Right cardiac atrium (tissue), 5 donors: ENCODE measurements at regions not wholly inside any gene's neighbourhood (a gene's known extent, or its start where the extent isn't known, plus 50 kb on each side); places are given as distances from the start of the nearest gene placed in this dataset.

Experiments used
- ATAC-seq, 2 donors: fragments of 200-7000 bp; cut with Tn5 transposase; one replicate each; pipeline versions ENCODE4 v1.8.0 to v1.9.1; 2020; ENCODE audit warnings: moderate library complexity in 2 of 2, mild to moderate bottlenecking in 1 of 2
- DNase-seq, 3 donors: peaks; one replicate each; pipeline ENCODE4 v3.0.0-alpha.2; 2020
- H3K27ac ChIP-seq: one replicate; pipeline ENCODE4 v1.5.1; 2013; ENCODE audit warnings: mild to moderate bottlenecking, low read length, control low read depth, moderate library complexity
- H3K27me3 ChIP-seq: one replicate; pipeline ENCODE4 v1.6.1; 2013; ENCODE audit not compliant: control insufficient read depth, insufficient read depth
- H3K4me1 ChIP-seq: one replicate; pipeline ENCODE4 v1.6.1; 2013; ENCODE audit warnings: low read length; ENCODE audit not compliant: control insufficient read depth, insufficient read depth
- H3K4me3 ChIP-seq: one replicate; pipeline ENCODE4 v1.5.1; 2013; ENCODE audit warnings: low read length, control low read depth
- H3K9me3 ChIP-seq: one replicate; pipeline ENCODE4 v1.6.1; 2013; ENCODE audit warnings: low read length; ENCODE audit not compliant: control insufficient read depth
- WGBS: extraction: QIAGEN DNeasy Blood & Tissue Kit; methylation state at CpG from one replicate; pipeline ENCODE4 v1.1.7; 2013; 5-methylcytosine and 5-hydroxymethylcytosine counted together
- intact Hi-C, 4 donors: fragments of 100-400 bp; cut with DNase I; formaldehyde crosslinking; loops; one replicate each; pipeline versions ENCODE4 v1.11.0 to v1.14.0; 2022 to 2023
- donor health status: healthy with polysubstance abuse.
- donor health status: DM: no; HTN: yes; CAD: no.
- donor health status: DM: no; HTN: no; CAD: no.
- donor health status: DM: no; HTN: yes; CAD: no; lungs with severe emphysema.
- donor health status: DM: yes; HTN: yes; CAD: no.

DNA sequence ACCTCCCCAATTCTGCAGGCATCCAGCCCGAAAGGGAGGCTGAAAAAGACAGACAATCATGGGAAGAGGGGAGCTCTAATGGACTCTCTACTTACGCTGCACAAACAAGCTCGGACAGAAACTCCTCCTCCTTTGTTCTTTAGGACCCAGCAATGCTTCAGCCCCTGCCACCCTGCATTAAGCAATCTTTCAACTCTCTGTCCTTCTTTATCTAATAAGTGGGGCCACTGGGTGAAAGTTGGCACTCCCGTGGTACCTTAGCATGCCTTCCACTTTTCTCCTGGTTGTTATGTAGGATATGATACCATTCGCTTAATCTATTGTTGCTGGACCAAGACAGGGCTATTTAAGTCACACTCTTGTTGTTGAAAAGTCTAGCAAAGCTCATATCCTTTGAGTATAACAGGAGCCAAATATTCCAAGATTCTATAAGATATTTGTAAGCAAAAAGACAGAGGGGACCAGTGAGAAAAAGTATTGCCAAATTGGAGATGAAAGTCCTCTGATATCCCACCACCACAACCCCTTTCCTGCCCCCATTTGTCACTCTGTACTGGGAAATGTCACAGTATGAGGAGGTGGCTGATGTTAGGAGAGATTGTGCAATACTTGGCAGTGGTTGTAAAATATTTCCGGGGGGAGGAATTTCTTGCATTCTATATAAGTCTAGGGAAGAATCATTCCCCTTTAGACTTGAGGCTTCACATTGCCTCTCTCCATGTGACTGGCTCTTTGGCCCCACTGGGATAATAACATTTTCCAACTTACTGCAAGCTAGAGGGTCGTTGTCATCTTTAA lies 137.3 kb upstream of the GJB5 start:
- H3K4me3 ChIP-seq, result no peak overlapping the region
- H3K4me1 ChIP-seq, result no peaks in the 10 kb centered on the region
- no peak for ATAC-seq
- H3K9me3 ChIP-seq, result no peaks in the 10 kb centered on the region
- intact Hi-C loops, result no loop called here
- 60% methylated on average over 7 of the region's 7 CpGs for WGBS
- no peaks in the 10 kb centered on the region for H3K27me3 ChIP-seq
- no peak for DNase-seq
- H3K27ac ChIP-seq, result no peak overlapping the region

GRCh38 chr1:34618381-34618780 lies 136.5 kb upstream of the GJB5 start:
- 73% methylated on average over 3 of the region's 3 CpGs for WGBS
- DNase-seq (no peak), ATAC-seq (no peak)
- intact Hi-C loops, result no loop called here
- Histone ChIP-seq H3K4me3 (no peak overlapping the region), H3K4me1 (no peaks in the 10 kb centered on the region), H3K27ac (no peak overlapping the region), H3K9me3 (no peaks in the 10 kb centered on the region), H3K27me3 (no peaks in the 10 kb centered on the region)

DNA sequence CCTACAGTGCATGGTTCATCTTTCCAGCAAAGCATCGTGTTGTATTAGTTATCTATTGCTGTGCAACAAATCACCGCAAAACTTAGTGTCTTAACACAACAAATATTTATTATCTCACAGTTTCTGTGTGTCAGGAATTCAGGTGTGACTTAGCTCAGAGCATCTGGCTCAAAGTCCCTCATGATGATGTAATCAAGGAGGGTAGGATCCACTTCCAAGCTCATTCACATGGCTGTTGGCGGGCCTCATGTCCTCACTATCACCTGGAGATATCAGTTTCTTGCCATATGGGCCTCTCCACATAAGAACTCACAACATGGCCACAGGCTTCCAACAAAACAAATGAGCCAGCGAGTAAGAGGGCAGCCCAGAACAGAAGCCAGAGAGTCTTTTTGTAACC lies 135.6 kb upstream of the GJB5 start:
- Histone ChIP-seq H3K9me3 (no peaks in the 10 kb centered on the region), H3K4me3 (no peak overlapping the region), H3K27ac (no peak overlapping the region), H3K4me1 (no peaks in the 10 kb centered on the region), H3K27me3 (no peaks in the 10 kb centered on the region)
- 72% methylated on average over 4 of the region's 4 CpGs for WGBS
- no peak for ATAC-seq
- intact Hi-C loops, result no loop called here
- DNase-seq, result no peak

DNA sequence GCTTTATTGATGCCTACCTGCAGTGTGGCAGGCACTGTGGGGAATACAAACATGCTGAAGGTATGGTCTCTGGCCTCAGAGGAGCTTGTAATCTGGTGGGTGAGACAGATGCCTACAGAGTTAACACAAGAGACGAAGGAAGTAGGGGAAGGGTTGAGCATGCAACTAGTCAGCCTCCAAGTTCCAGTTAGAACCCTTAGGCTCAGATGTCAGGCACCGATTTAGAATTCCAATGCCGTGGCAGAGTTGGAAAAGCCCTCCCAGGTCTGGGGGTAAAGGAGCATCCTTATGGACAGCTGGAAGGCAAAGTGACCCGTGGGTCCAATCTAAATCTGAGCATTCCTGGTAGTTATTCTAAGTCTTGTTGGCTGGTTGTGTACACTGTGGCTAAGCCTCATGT lies 132.9 kb upstream of the GJB5 start:
- H3K4me1 ChIP-seq, result no peaks in the 10 kb centered on the region
- ATAC-seq, result no peak
- WGBS, result 74% methylated on average over 4 of the region's 4 CpGs
- no peaks in the 10 kb centered on the region for H3K9me3 ChIP-seq
- DNase-seq, result no peak
- intact Hi-C loops, result no loop called here
- no peak overlapping the region for H3K27ac ChIP-seq
- H3K4me3 ChIP-seq, result no peak overlapping the region
- no peaks in the 10 kb centered on the region for H3K27me3 ChIP-seq

DNA sequence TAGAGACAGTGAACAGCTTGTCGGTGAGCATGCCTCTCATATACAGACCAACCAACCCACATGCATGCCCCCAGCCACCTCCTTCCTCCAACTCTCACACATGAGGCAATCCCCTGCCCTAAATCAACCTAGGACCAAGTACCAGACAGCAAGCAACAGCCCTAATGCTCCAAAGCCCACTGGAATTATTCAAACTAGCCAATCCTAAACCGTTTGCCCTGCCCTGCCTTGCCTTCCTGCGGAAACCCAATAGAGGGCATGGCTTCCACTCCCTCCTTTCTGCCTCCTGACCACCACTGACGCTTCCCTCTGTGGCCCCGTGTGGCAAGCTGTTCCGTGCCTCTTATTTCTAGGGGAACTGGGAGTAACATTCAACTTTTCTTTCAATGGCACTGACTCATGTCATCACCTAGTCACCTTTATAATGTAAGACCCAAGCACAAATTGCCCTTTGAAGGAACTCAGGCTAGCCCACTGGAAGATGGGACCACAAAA lies 129.3 kb upstream of the GJB5 start:
- 67% methylated on average over 6 of the region's 6 CpGs for WGBS
- no peak overlapping the region for H3K4me3 ChIP-seq
- DNase-seq (no peak), ATAC-seq (no peak)
- intact Hi-C loops, result no loop called here
- H3K4me1 ChIP-seq, result no peaks in the 10 kb centered on the region
- H3K9me3 ChIP-seq, result no peaks in the 10 kb centered on the region
- no peaks in the 10 kb centered on the region for H3K27me3 ChIP-seq
- H3K27ac ChIP-seq, result no peak overlapping the region

GRCh38 chr1:34627465-34628240 lies 127.2 kb upstream of the GJB5 start:
- DNase-seq, result no peak
- H3K27me3 ChIP-seq, result no peaks in the 10 kb centered on the region
- no peaks in the 10 kb centered on the region for H3K9me3 ChIP-seq
- intact Hi-C loops, result no loop called here
- WGBS, result 66% methylated on average over 10 of the region's 10 CpGs
- H3K4me1 ChIP-seq, result peaks cover 2% of the 10 kb centered on the region
- no peak overlapping the region for H3K4me3 ChIP-seq
- no peak for ATAC-seq
- H3K27ac ChIP-seq, result no peak overlapping the region

DNA sequence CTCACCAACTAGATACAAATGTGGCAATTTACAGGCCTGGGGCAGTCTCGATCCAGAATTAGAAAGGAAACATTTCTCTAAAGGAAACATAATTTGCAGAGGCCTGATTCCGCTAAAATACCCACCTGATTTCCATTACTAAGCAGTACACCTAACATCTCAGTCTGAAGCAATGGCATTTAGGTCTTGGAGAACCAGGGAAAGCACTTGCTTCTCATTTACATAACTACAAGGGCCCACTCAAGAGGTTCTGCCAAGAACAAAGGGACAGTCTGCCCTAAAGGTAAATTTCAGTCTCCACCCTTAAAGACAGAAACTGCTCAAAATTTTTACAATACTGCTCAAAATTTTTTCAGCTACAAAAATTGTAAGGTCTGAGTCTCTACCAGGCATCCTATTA lies 123.7 kb upstream of the GJB5 start:
- WGBS, result 87% methylated on average over 2 of the region's 2 CpGs
- no peak overlapping the region for H3K4me3 ChIP-seq
- H3K4me1 ChIP-seq, result peaks cover 2% of the 10 kb centered on the region
- H3K9me3 ChIP-seq, result no peaks in the 10 kb centered on the region
- no peaks in the 10 kb centered on the region for H3K27me3 ChIP-seq
- ATAC-seq (no peak), DNase-seq (no peak)
- intact Hi-C loops, result no loop called here
- no peak overlapping the region for H3K27ac ChIP-seq

GRCh38 chr1:34639701-34640100 lies 115.1 kb upstream of the GJB5 start:
- intact Hi-C loops, result no loop called here
- DNase-seq (no peak), ATAC-seq (no peak)
- WGBS, result 57% methylated on average over 9 of the region's 9 CpGs
- H3K4me1 ChIP-seq, result no peaks in the 10 kb centered on the region
- H3K9me3 ChIP-seq, result no peaks in the 10 kb centered on the region
- no peak overlapping the region for H3K27ac ChIP-seq
- no peaks in the 10 kb centered on the region for H3K27me3 ChIP-seq
- H3K4me3 ChIP-seq, result no peak overlapping the region

DNA sequence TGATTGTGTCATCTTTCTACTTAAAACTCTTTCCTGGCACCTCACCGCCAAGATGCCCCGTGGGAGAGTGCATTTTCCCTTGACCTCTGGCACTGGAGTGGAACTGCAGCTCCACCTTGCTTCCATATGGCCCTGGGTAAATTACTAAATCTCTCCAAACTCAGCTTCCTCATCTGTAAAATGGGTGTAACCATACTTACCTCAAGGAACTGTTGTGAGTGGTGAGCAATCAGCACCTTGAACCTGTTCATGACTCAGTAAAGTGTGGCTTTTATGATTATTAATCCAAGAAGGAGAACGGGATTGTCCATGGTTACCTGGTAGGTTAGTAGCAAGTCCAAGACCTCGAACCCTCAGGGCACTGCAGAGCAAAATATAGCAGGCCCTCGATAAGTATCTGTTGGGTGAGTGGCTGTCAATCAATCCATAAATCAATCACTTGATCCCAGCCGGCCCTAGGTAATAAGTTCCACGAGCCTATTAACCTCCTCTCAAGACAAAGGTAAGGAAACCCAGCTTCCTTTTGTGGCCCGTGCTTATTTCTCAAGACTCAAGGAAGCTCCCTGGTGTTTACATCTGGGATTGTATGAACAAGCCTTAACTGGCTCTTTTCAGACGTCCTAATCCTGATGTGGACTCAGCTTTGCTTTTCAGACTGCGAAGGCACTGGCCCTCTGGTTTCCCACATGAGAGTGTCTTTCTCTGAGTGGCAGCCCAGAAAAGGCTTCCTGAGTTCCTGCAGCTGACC lies 114.0 kb upstream of the GJB5 start:
- Histone ChIP-seq H3K9me3 (no peaks in the 10 kb centered on the region), H3K4me1 (no peaks in the 10 kb centered on the region), H3K27me3 (no peaks in the 10 kb centered on the region), H3K27ac (no peak overlapping the region), H3K4me3 (no peak overlapping the region)
- no peak for DNase-seq
- no peak for ATAC-seq
- 70% methylated on average over 10 of the region's 10 CpGs for WGBS
- intact Hi-C loops, result no loop called here

GRCh38 chr1:34642679-34643078 lies 112.2 kb upstream of the GJB5 start:
- WGBS, result 51% methylated on average over 1 of the region's 1 CpG
- intact Hi-C loops, result no loop called here
- DNase-seq, result no peak

DNA sequence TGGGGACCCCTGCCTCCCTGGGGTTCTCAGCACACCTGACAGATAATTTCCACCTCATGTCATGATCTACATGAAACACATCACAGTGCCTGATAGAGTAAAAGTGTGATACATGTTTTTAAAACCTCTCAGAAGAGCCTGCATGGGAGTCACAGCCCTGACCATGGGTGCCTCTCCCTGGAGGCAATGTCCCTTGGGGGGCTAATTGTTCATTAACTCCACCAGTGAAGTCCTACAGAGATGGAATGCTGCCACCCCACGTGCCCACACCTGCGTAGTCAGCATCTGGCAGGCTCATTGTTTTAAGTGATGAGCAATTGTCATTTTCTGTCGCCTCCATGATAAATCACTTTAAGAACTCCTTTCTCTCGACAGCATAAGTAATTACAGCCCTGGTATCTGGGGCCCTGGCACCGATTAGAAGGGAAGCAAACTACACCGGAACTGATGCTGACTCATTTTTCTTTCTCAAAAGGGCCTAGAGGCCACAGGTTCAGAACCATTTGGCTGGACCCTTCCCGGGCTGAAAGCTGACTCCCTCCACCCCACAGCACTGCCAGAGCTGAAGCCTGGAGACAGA lies 109.6 kb upstream of the GJB5 start:
- Histone ChIP-seq H3K27ac (no peak overlapping the region), H3K9me3 (no peaks in the 10 kb centered on the region), H3K4me1 (no peaks in the 10 kb centered on the region), H3K27me3 (no peaks in the 10 kb centered on the region), H3K4me3 (no peak overlapping the region)
- no peak for ATAC-seq
- 26% methylated on average over 7 of the region's 7 CpGs for WGBS
- DNase-seq, result no peak
- intact Hi-C loops, result no loop called here

More at GRCh38 chr1:34642679-34643078, 112.2 kb upstream of the GJB5 start:
- no peaks in the 10 kb centered on the region for H3K9me3 ChIP-seq
- H3K27ac ChIP-seq, result no peak overlapping the region
- ATAC-seq, result no peak
- no peaks in the 10 kb centered on the region for H3K4me1 ChIP-seq
- no peaks in the 10 kb centered on the region for H3K27me3 ChIP-seq
- no peak overlapping the region for H3K4me3 ChIP-seq
